ENCODE measurements at regions not wholly inside any gene's neighbourhood (a gene's known extent, or its start where the extent isn't known, plus 50 kb on each side); places are given as distances from the start of the nearest gene placed in this dataset.

DNA sequence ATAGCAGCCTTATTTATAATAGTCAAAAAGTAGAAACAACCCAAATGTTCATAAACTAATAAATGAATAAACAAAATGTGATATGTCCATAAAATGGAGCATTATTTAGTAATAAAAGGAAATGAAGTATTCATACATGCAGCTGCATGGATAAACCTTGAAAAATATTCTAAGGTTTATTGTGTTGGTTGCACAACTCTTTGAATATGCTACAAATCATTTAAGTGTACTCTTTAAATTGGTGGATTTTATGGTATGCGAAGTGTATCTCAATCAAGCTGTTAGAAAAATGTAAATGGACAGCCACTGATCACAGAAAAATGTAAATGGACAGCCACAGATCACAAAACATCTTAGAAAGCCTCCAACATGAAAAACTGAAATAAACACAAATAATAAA lies 73.2 kb upstream of the SLC38A4 start:
- no peak overlapping the region for H3K27ac ChIP-seq (ENCODE audit: insufficient read depth, low read depth, low read length)
- TF ChIP-seq, protein P1, sequence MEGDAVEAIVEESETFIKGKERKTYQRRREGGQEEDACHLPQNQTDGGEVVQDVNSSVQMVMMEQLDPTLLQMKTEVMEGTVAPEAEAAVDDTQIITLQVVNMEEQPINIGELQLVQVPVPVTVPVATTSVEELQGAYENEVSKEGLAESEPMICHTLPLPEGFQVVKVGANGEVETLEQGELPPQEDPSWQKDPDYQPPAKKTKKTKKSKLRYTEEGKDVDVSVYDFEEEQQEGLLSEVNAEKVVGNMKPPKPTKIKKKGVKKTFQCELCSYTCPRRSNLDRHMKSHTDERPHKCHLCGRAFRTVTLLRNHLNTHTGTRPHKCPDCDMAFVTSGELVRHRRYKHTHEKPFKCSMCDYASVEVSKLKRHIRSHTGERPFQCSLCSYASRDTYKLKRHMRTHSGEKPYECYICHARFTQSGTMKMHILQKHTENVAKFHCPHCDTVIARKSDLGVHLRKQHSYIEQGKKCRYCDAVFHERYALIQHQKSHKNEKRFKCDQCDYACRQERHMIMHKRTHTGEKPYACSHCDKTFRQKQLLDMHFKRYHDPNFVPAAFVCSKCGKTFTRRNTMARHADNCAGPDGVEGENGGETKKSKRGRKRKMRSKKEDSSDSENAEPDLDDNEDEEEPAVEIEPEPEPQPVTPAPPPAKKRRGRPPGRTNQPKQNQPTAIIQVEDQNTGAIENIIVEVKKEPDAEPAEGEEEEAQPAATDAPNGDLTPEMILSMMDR (IDR thresholded peaks at IDR 0.05; ENCODE audit: extremely low read depth in 1 of 2, insufficient read depth in 1 of 2, low read depth in 1 of 2, low read length in 2 of 2): no peak
- no peaks in the 10 kb centered on the region for H3K4me1 ChIP-seq (ENCODE audit: control insufficient read depth, extremely low read depth, insufficient read depth, low read length)
- no TSS peak for BruUV-seq (replicated peaks)
- dilution Hi-C loops (cut with MboI; ENCODE audit: extremely low pct_ligation_motif_present, low sequenced_read_pairs): no loop called here
- intact Hi-C loops (cut with micrococcal nuclease): no loop called here
- CTCF ChIA-PET: no interaction called here
- peaks cover 2 to 13% of the 10 kb centered on the region in 2 experiments for H3K27me3 ChIP-seq (ENCODE audit: control insufficient read depth in 2 of 2, insufficient read depth in 2 of 2, low read length in 2 of 2)
- DNase-seq (ENCODE audit: low read depth, low spot score): no peak
- H4K20me1 ChIP-seq (replicated peaks; ENCODE audit: control insufficient read depth, extremely low read depth, insufficient read depth, low read length): no peaks in the 10 kb centered on the region
- H3K4me3 ChIP-seq (replicated peaks in 1 of 3; ENCODE audit: insufficient read depth in 1 of 3, low read depth in 1 of 3, low read length in 3 of 3): no peak overlapping the region
- H3K9me1 ChIP-seq (replicated peaks; ENCODE audit: control insufficient read depth, extremely low read depth, insufficient read depth, low read length): no peaks in the 10 kb centered on the region
- H2AFZ ChIP-seq (ENCODE audit: low read depth, low read length): no peak overlapping the region
- no peak overlapping the region for H3K9ac ChIP-seq (replicated peaks; ENCODE audit: extremely low read depth, insufficient read depth, low read length)
- H3K4me2 ChIP-seq (ENCODE audit: insufficient read depth, low read length): no peak overlapping the region
- no peak for FAIRE-seq
- H3K79me2 ChIP-seq (ENCODE audit: control insufficient read depth, insufficient read depth, low read length): no peaks in the 10 kb centered on the region
- H3K36me3 ChIP-seq (ENCODE audit: control insufficient read depth in 2 of 2, extremely low read depth in 1 of 2, insufficient read depth in 2 of 2, low read length in 2 of 2): no peaks in the 10 kb centered on the region
- POLR2A ChIA-PET: no interaction called here
- no peaks in the 10 kb centered on the region for H3K9me3 ChIP-seq (replicated peaks; ENCODE audit: control insufficient read depth, insufficient read depth, low read length)

DNA sequence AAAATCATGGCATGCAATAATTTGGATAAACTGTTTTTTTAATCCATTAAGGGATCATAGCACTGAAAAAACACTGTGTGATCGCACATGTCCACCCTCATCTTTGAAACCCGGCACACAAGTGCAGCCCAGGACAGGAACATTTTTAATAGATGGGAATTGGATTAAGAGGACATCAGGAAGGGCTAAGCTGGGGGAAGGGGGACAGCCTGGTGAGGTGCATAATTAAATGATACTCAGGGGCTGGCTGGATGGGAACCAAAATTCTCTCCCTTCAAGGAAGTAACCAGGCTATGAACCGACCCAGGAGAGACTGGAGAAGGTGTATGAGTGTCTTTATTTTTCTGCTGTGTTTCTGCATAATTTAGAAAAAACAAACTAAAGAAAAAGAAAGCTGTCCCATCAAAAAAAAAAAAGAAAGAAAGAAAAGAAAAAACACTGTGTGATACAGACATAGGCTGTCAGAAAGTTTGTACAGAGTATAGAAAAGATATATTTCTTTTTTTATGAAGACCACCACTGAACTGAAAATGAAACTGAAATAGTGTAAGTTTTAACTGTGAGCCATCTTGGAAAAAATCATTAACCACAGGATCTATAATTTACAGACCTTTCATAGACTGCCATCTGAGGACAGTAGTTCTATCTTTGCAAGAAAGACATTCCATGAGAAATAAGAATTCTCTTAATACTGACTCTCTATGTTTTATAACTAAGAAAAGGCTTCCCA lies 75.1 kb upstream of the SLC38A4 start:
- TF ChIP-seq POLR2A (IDR thresholded peaks at IDR 0.05; ENCODE audit: low read depth, low read length) (no peak), POLR2AphosphoS5 (IDR thresholded peaks at IDR 0.05; ENCODE audit: insufficient read depth, low read depth, low read length) (no peak), MYC (IDR thresholded peaks at IDR 0.05; ENCODE audit: low read depth, low read length) (no peak), GATA2 (IDR thresholded peaks at IDR 0.05; ENCODE audit: insufficient read depth, insufficient read length, low read depth, low read length) (no peak), EZH2 (IDR thresholded peaks at IDR 0.05; ENCODE audit: borderline replicate concordance, low read depth, low read length, severe bottlenecking) (no peak), FOS (IDR thresholded peaks at IDR 0.05; ENCODE audit: borderline replicate concordance, insufficient read depth, low read length) (no peak), JUN (IDR thresholded peaks at IDR 0.05; ENCODE audit: borderline replicate concordance, insufficient read depth, insufficient read length, low read depth) (no peak)
- TF ChIP-seq, protein P1 (IDR thresholded peaks at IDR 0.05; ENCODE audit: extremely low read depth in 1 of 2, insufficient read depth in 1 of 2, low read depth in 1 of 2, low read length in 2 of 2): no peak
- TF ChIP-seq, protein P2, sequence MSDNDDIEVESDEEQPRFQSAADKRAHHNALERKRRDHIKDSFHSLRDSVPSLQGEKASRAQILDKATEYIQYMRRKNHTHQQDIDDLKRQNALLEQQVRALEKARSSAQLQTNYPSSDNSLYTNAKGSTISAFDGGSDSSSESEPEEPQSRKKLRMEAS (IDR thresholded peaks at IDR 0.05; ENCODE audit: insufficient read depth, insufficient read length): no peak
- H3K9me1 ChIP-seq (replicated peaks; ENCODE audit: control insufficient read depth, extremely low read depth, insufficient read depth, low read length): no peaks in the 10 kb centered on the region
- intact Hi-C loops (cut with micrococcal nuclease) (no loop called here), dilution Hi-C loops (cut with MboI; ENCODE audit: extremely low pct_ligation_motif_present, low sequenced_read_pairs) (no loop called here)
- H3K9me3 ChIP-seq (replicated peaks; ENCODE audit: control insufficient read depth, insufficient read depth, low read length): no peaks in the 10 kb centered on the region
- no peak for FAIRE-seq
- DNase-seq (ENCODE audit: low read depth, low spot score): no peak
- ChIA-PET POLR2A (no interaction called here), CTCF (no interaction called here)
- H3K79me2 ChIP-seq (ENCODE audit: control insufficient read depth, insufficient read depth, low read length): no peaks in the 10 kb centered on the region
- H3K27ac ChIP-seq (ENCODE audit: insufficient read depth, low read depth, low read length): no peak overlapping the region
- H3K9ac ChIP-seq (replicated peaks; ENCODE audit: extremely low read depth, insufficient read depth, low read length): no peak overlapping the region
- no peak overlapping the region for H3K4me2 ChIP-seq (ENCODE audit: insufficient read depth, low read length)
- no peaks in the 10 kb centered on the region for H3K36me3 ChIP-seq (ENCODE audit: control insufficient read depth in 2 of 2, extremely low read depth in 1 of 2, insufficient read depth in 2 of 2, low read length in 2 of 2)
- BruUV-seq (replicated peaks): no TSS peak
- no peak overlapping the region for H2AFZ ChIP-seq (ENCODE audit: low read depth, low read length)
- H3K27me3 ChIP-seq (ENCODE audit: control insufficient read depth in 2 of 2, insufficient read depth in 2 of 2, low read length in 2 of 2): peaks cover 2 to 13% of the 10 kb centered on the region in 2 experiments
- H3K4me3 ChIP-seq (replicated peaks in 1 of 3; ENCODE audit: insufficient read depth in 1 of 3, low read depth in 1 of 3, low read length in 3 of 3): no peak overlapping the region
- H3K4me1 ChIP-seq (ENCODE audit: control insufficient read depth, extremely low read depth, insufficient read depth, low read length): no peaks in the 10 kb centered on the region
- no peaks in the 10 kb centered on the region for H4K20me1 ChIP-seq (replicated peaks; ENCODE audit: control insufficient read depth, extremely low read depth, insufficient read depth, low read length)

Data from endothelial cell of umbilical vein (primary cell).